ENCODE measurements at regions not wholly inside any gene's neighbourhood (a gene's known extent, or its start where the extent isn't known, plus 50 kb on each side); places are given as distances from the start of the nearest gene placed in this dataset.

GRCh38 chr7:81624650-81625631 is 144.9 kb downstream of the HGF start:
- Histone ChIP-seq H3K4me1 (no peaks in the 10 kb centered on the region), H3K27ac (no peak overlapping the region), H3K36me3 (no peaks in the 10 kb centered on the region), H3K27me3 (no peaks in the 10 kb centered on the region), H3K4me3 (no peak overlapping the region), H3K9me3 (no peaks in the 10 kb centered on the region)
- ATAC-seq: no peak
- intact Hi-C loops (cut with DNase I): no loop called here
- TF ChIP-seq CTCF (IDR thresholded peaks at IDR 0.05): no peak
- DNase-seq: no peak

- intact Hi-C loops (cut with DNase I): no loop called here
- DNase-seq (no peak), ATAC-seq (no peak)
- no peaks in the 10 kb centered on the region for H3K4me1 ChIP-seq
- no peaks in the 10 kb centered on the region for H3K36me3 ChIP-seq
- H3K9me3 ChIP-seq: no peaks in the 10 kb centered on the region
- H3K4me3 ChIP-seq: no peak overlapping the region
- no peaks in the 10 kb centered on the region for H3K27me3 ChIP-seq
- H3K27ac ChIP-seq: no peak overlapping the region
- no peak for TF ChIP-seq CTCF (IDR thresholded peaks at IDR 0.05)
Measured at GRCh38 chr7:81624021-81624592, 145.7 kb downstream of the HGF start.

- intact Hi-C loops (cut with DNase I): no loop called here
- H3K27ac ChIP-seq: no peak overlapping the region
- no peaks in the 10 kb centered on the region for H3K27me3 ChIP-seq
- H3K36me3 ChIP-seq: no peaks in the 10 kb centered on the region
- ATAC-seq: no peak
- no peaks in the 10 kb centered on the region for H3K9me3 ChIP-seq
- TF ChIP-seq CTCF (IDR thresholded peaks at IDR 0.05): no peak
- H3K4me1 ChIP-seq: no peaks in the 10 kb centered on the region
- no peak overlapping the region for H3K4me3 ChIP-seq
- no peak for DNase-seq
Measured at GRCh38 chr7:81623251-81623855, 146.5 kb downstream of the HGF start.

GRCh38 chr7:81621893-81622292 is 148.0 kb downstream of the HGF start:
- no peak overlapping the region for H3K4me3 ChIP-seq
- H3K27ac ChIP-seq: no peak overlapping the region
- H3K4me1 ChIP-seq: no peaks in the 10 kb centered on the region
- intact Hi-C loops (cut with DNase I): no loop called here
- DNase-seq (no peak), ATAC-seq (no peak)
- H3K36me3 ChIP-seq: no peaks in the 10 kb centered on the region
- TF ChIP-seq CTCF (IDR thresholded peaks at IDR 0.05): no peak
- H3K27me3 ChIP-seq: no peaks in the 10 kb centered on the region
- no peaks in the 10 kb centered on the region for H3K9me3 ChIP-seq

GRCh38 chr7:81618396-81619014 is 151.3 kb downstream of the HGF start:
- H3K4me3 ChIP-seq: no peak overlapping the region
- H3K4me1 ChIP-seq: no peaks in the 10 kb centered on the region
- no peaks in the 10 kb centered on the region for H3K9me3 ChIP-seq
- ATAC-seq (no peak), DNase-seq (no peak)
- intact Hi-C loops (cut with DNase I): no loop called here
- no peaks in the 10 kb centered on the region for H3K36me3 ChIP-seq
- H3K27me3 ChIP-seq: no peaks in the 10 kb centered on the region
- H3K27ac ChIP-seq: no peak overlapping the region
- TF ChIP-seq CTCF (IDR thresholded peaks at IDR 0.05): no peak
